Psoas muscle (tissue), 7 donors: ENCODE measurements at regions not wholly inside any gene's neighbourhood (a gene's known extent, or its start where the extent isn't known, plus 50 kb on each side); places are given as distances from the start of the nearest gene placed in this dataset.

Experiments used
- ATAC-seq, 4 donors: fragments of 200-7000 bp; cut with Tn5 transposase; one replicate each; pipeline ENCODE4 v1.9.1; 2020; ENCODE audit warnings: moderate library complexity in 3 of 4, mild to moderate bottlenecking in 2 of 4
- DNase-seq, 2 donors: peaks; one replicate each; pipeline ENCODE4 v3.0.0-alpha.2; 2020
- H3K27ac ChIP-seq: fragments of 200-600 bp; one replicate; pipeline ENCODE4 v1.8.0; 2022
- H3K27me3 ChIP-seq, 3 donors: fragments of 200-600 bp in 1 of 3; one replicate each; pipeline versions ENCODE4 v1.6.1 to v1.8.0; 2013 to 2022; ENCODE audit warnings: low read length in 2 of 3, mild to moderate bottlenecking in 2 of 3, moderate library complexity in 1 of 3; ENCODE audit not compliant: insufficient read depth in 3 of 3
- H3K36me3 ChIP-seq, 2 donors: fragments of 200-600 bp in 1 of 2; one replicate each; pipeline versions ENCODE4 v1.6.1 to v1.8.0; 2013 to 2022; ENCODE audit warnings: low read depth in 1 of 2, mild to moderate bottlenecking in 1 of 2, moderate library complexity in 1 of 2; ENCODE audit not compliant: insufficient read depth in 1 of 2
- H3K4me1 ChIP-seq: fragments of 200-600 bp; one replicate; pipeline ENCODE4 v1.8.0; 2022
- H3K4me3 ChIP-seq: fragments of 200-600 bp; one replicate; pipeline ENCODE4 v1.8.0; 2022; ENCODE audit warnings: mild to moderate bottlenecking
- H3K9me3 ChIP-seq: fragments of 200-600 bp; one replicate; pipeline ENCODE4 v1.8.0; 2022
- WGBS, 3 donors: extraction: QIAGEN DNeasy Blood & Tissue Kit; methylation state at CpG; one replicate each; pipeline versions ENCODE4 v1.1.6 to v1.1.7; 2013; 5-methylcytosine and 5-hydroxymethylcytosine counted together
- intact Hi-C, 2 donors: fragments of 100-400 bp; cut with DNase I; formaldehyde crosslinking; loops; one replicate each; pipeline versions ENCODE4 v1.11.0 to v1.14.2; 2022
- TF ChIP-seq, protein P1 (sequence below): fragments of 200-600 bp; IDR thresholded peaks from one replicate; pipeline ENCODE4 v1.8.0; 2022; ENCODE audit warnings: antibody characterized with exemption
- donor health status: healthy with polysubstance abuse.
- donor health status: DM: no; HTN: no; CAD: no; lungs with moderate emphysema.
- donor health status: Bipolar disorder and iron deficiency.
- donor health status: healthy.
- donor health status: DM: yes; HTN: yes; CAD: no.
- donor health status: DM: no; HTN: no; CAD: no.
- donor health status: DM: yes; HTN: yes; CAD: no.

- no peak overlapping the region for H3K4me3 ChIP-seq
- no peaks in the 10 kb centered on the region for H3K9me3 ChIP-seq
- no peak overlapping the region for H3K27ac ChIP-seq
- DNase-seq (no peak), ATAC-seq (no peak)
- no peaks in the 10 kb centered on the region for H3K4me1 ChIP-seq
- no peaks in the 10 kb centered on the region for H3K27me3 ChIP-seq
- no peaks in the 10 kb centered on the region for H3K36me3 ChIP-seq
- TF ChIP-seq, protein P1, sequence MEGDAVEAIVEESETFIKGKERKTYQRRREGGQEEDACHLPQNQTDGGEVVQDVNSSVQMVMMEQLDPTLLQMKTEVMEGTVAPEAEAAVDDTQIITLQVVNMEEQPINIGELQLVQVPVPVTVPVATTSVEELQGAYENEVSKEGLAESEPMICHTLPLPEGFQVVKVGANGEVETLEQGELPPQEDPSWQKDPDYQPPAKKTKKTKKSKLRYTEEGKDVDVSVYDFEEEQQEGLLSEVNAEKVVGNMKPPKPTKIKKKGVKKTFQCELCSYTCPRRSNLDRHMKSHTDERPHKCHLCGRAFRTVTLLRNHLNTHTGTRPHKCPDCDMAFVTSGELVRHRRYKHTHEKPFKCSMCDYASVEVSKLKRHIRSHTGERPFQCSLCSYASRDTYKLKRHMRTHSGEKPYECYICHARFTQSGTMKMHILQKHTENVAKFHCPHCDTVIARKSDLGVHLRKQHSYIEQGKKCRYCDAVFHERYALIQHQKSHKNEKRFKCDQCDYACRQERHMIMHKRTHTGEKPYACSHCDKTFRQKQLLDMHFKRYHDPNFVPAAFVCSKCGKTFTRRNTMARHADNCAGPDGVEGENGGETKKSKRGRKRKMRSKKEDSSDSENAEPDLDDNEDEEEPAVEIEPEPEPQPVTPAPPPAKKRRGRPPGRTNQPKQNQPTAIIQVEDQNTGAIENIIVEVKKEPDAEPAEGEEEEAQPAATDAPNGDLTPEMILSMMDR = no peak
- intact Hi-C loops = no loop called here
Observed at GRCh38 chr6:74768738-74769137, 437.1 kb downstream of the COL12A1 start.

- no peaks in the 10 kb centered on the region for H3K36me3 ChIP-seq
- DNase-seq = no peak
- H3K27ac ChIP-seq = no peak overlapping the region
- ATAC-seq = no peak
- no peaks in the 10 kb centered on the region for H3K4me1 ChIP-seq
- H3K27me3 ChIP-seq = no peaks in the 10 kb centered on the region
- WGBS, 3 donors = 27 to 43% (median 42%) methylated on average over 3 of the region's 3 CpGs
- no peak overlapping the region for H3K4me3 ChIP-seq
- intact Hi-C loops = no loop called here
- TF ChIP-seq, protein P1 = no peak
- no peaks in the 10 kb centered on the region for H3K9me3 ChIP-seq
Observed at GRCh38 chr6:74768120-74768519, 437.7 kb downstream of the COL12A1 start.

DNA sequence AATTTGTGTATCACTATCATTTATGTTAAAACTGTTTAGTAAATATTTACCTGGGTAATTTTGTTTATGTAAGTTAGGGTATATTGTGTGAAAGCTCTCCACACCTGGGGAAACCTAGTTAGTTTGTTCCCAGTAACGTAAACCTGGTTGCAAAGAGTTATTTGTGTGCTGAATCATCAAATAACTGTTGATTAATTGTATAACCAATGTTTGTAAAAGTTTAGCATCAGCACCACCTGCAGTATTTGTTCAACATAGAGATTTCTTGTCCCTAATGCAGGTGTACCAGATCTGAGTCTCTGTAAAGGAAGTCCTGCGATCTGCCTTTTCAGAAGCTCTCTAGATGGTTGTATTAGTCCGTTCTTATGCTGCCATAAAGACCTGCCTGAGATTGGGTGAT lies 440.4 kb downstream of the COL12A1 start:
- TF ChIP-seq, protein P1 = no peak
- 78 to 91% (median 83%) methylated on average over 3 of the region's 3 CpGs for WGBS, 3 donors
- ATAC-seq = no peak
- Histone ChIP-seq H3K4me3 (no peak overlapping the region), H3K36me3 (no peaks in the 10 kb centered on the region), H3K27me3 (no peaks in the 10 kb centered on the region), H3K27ac (no peak overlapping the region), H3K4me1 (no peaks in the 10 kb centered on the region), H3K9me3 (no peaks in the 10 kb centered on the region)
- DNase-seq = no peak
- intact Hi-C loops = no loop called here

- no peak overlapping the region for H3K4me3 ChIP-seq
- DNase-seq (no peak), ATAC-seq (no peak)
- no peaks in the 10 kb centered on the region for H3K27me3 ChIP-seq
- intact Hi-C loops = no loop called here
- WGBS, 3 donors = 74 to 86% (median 84%) methylated on average over 2 of the region's 2 CpGs
- H3K9me3 ChIP-seq = no peaks in the 10 kb centered on the region
- TF ChIP-seq, protein P1 = no peak
- no peaks in the 10 kb centered on the region for H3K4me1 ChIP-seq
- H3K36me3 ChIP-seq = no peaks in the 10 kb centered on the region
- no peak overlapping the region for H3K27ac ChIP-seq
Observed at GRCh38 chr6:74764486-74764885, 441.4 kb downstream of the COL12A1 start.

DNA sequence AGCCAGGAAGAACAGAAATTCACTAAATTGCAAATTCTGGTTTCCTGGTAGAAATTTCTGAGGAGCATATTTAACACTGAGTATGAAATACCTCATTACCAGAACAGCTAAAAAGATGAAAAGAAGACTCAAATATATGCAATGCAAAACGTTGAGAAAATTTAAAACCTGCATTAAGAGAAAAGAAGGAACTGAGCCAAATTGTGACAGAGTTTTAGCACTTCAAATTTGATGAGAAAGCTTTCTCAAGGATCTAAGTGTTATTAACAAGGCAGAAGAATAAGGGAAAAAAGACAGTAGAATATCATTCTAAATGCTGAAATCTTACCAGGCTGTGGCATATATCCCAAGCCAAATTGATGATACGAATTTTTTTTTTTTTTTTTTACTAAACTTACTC lies 443.0 kb downstream of the COL12A1 start:
- intact Hi-C loops = no loop called here
- 21 to 47% (median 28%) methylated on average over 2 of the region's 2 CpGs for WGBS, 3 donors
- DNase-seq = no peak

More for the DNA sequence above, 443.0 kb downstream of the COL12A1 start:
- no peak overlapping the region for H3K27ac ChIP-seq
- no peaks in the 10 kb centered on the region for H3K4me1 ChIP-seq
- no peak for ATAC-seq
- no peak overlapping the region for H3K4me3 ChIP-seq
- H3K27me3 ChIP-seq = no peaks in the 10 kb centered on the region
- TF ChIP-seq, protein P1 = no peak
- H3K36me3 ChIP-seq = no peaks in the 10 kb centered on the region
- no peaks in the 10 kb centered on the region for H3K9me3 ChIP-seq
